HFFc6 (cell line): ENCODE measurements at regions not wholly inside any gene's neighbourhood (a gene's known extent, or its start where the extent isn't known, plus 50 kb on each side); places are given as distances from the start of the nearest gene placed in this dataset.
"Not testable (repeated sequence)": the region's sequence is repeated elsewhere in the genome, so short reads cannot be mapped to it uniquely, and the experiment has no call there.

Experiments used
- DNase-seq: peaks from one replicate; pipeline ENCODE4 v3.0.0-alpha.2; 2018
- H3K27ac Mint-ChIP-seq: 2 replicates; pipeline ENCODE4 v1.8.0; 2020; ENCODE audit warnings: mild to moderate bottlenecking, mixed read lengths
- H3K27me3 Mint-ChIP-seq: 2 replicates; pipeline ENCODE4 v1.8.0; 2021; ENCODE audit warnings: mild to moderate bottlenecking, moderate library complexity, mixed read lengths; ENCODE audit not compliant: insufficient read depth
- H3K36me3 Mint-ChIP-seq: 2 replicates; pipeline ENCODE4 v1.8.0; 2021; ENCODE audit warnings: low read depth, mixed read lengths
- H3K4me1 Mint-ChIP-seq: 2 replicates; pipeline ENCODE4 v1.8.0; 2020; ENCODE audit warnings: low read depth, mixed read lengths
- H3K4me3 Mint-ChIP-seq: 2 replicates; pipeline ENCODE4 v1.8.0; 2020; ENCODE audit warnings: mild to moderate bottlenecking, moderate library complexity, mixed read lengths
- H3K9me3 Mint-ChIP-seq: 2 replicates; pipeline ENCODE4 v1.8.0; 2020; ENCODE audit warnings: mild to moderate bottlenecking, mixed read lengths
- CTCF ChIP-seq: fragments of 200-600 bp; sonication (generic); IDR thresholded peaks from 2 replicates; pipeline ENCODE4 v1.5.0; 2021; ENCODE audit warnings: antibody characterized with exemption, mild to moderate bottlenecking

- Mint-ChIP-seq H3K9me3 (peaks cover 10% of the 10 kb centered on the region; the same call in 1 of the 2 replicates), H3K36me3 (no peaks in the 10 kb centered on the region), H3K4me1 (no peaks in the 10 kb centered on the region), H3K4me3 (no peak overlapping the region), H3K27me3 (peaks cover 37% of the 10 kb centered on the region), H3K27ac (no peak overlapping the region)
- TF ChIP-seq CTCF = no peak
- DNase-seq = no peak
Observed at GRCh38 chrX:1027680-1028079, 184.8 kb downstream of the CRLF2 start.

GRCh38 chrX:1027133-1027532 is 185.3 kb downstream of the CRLF2 start:
- Mint-ChIP-seq H3K27ac (no peak overlapping the region), H3K9me3 (peaks cover 10% of the 10 kb centered on the region; the same call in 1 of the 2 replicates), H3K27me3 (peaks cover 39% of the 10 kb centered on the region), H3K36me3 (no peaks in the 10 kb centered on the region), H3K4me3 (no peak overlapping the region), H3K4me1 (no peaks in the 10 kb centered on the region)
- TF ChIP-seq CTCF = no peak
- DNase-seq = no peak

GRCh38 chrX:1026263-1027015 is 186.0 kb downstream of the CRLF2 start:
- no peaks in the 10 kb centered on the region for H3K4me1 Mint-ChIP-seq
- no peak overlapping the region for H3K4me3 Mint-ChIP-seq
- H3K9me3 Mint-ChIP-seq = peaks cover 10% of the 10 kb centered on the region; the same call in 1 of the 2 replicates
- TF ChIP-seq CTCF = no peak
- no peak for DNase-seq
- peaks cover 36% of the 10 kb centered on the region for H3K27me3 Mint-ChIP-seq
- no peak overlapping the region for H3K27ac Mint-ChIP-seq
- H3K36me3 Mint-ChIP-seq = no peaks in the 10 kb centered on the region

- no peak for TF ChIP-seq CTCF
- H3K36me3 Mint-ChIP-seq = no peaks in the 10 kb centered on the region
Observed at GRCh38 chrX:1025413-1025812, 187.0 kb downstream of the CRLF2 start.

GRCh38 chrX:1023676-1024075 is 188.8 kb downstream of the CRLF2 start:
- Mint-ChIP-seq H3K4me3 (no peak overlapping the region), H3K4me1 (no peaks in the 10 kb centered on the region), H3K27ac (no peak overlapping the region), H3K9me3 (peaks cover 7% of the 10 kb centered on the region; the same call in 1 of the 2 replicates), H3K36me3 (no peaks in the 10 kb centered on the region), H3K27me3 (peaks cover 24% of the 10 kb centered on the region)
- DNase-seq = no peak
- TF ChIP-seq CTCF = no peak

More at GRCh38 chrX:1025413-1025812, 187.0 kb downstream of the CRLF2 start:
- DNase-seq = no peak
- Mint-ChIP-seq H3K4me3 (no peak overlapping the region), H3K27me3 (peaks cover 31% of the 10 kb centered on the region), H3K27ac (no peak overlapping the region), H3K9me3 (peaks cover 10% of the 10 kb centered on the region; the same call in 1 of the 2 replicates), H3K4me1 (no peaks in the 10 kb centered on the region)

- H3K9me3 Mint-ChIP-seq, H3K27ac Mint-ChIP-seq, H3K4me1 Mint-ChIP-seq, H3K4me3 Mint-ChIP-seq, DNase-seq, H3K36me3 Mint-ChIP-seq: not testable (repeated sequence)
- peaks cover 34% of the 10 kb centered on the region for H3K27me3 Mint-ChIP-seq
Observed at GRCh38 chrX:1021314-1021993, 191.0 kb downstream of the CRLF2 start.
